ENCODE measurements at regions not wholly inside any gene's neighbourhood (a gene's known extent, or its start where the extent isn't known, plus 50 kb on each side); places are given as distances from the start of the nearest gene placed in this dataset.
"Not testable (repeated sequence)": the region's sequence is repeated elsewhere in the genome, so short reads cannot be mapped to it uniquely, and the experiment has no call there.

- Histone ChIP-seq H3K27me3 (replicated peaks in 1 of 2; ENCODE audit: control insufficient read depth in 2 of 2, extremely low read depth in 1 of 2, insufficient read depth in 2 of 2, low read length in 1 of 2) (peaks cover 3 to 60% of the 10 kb centered on the region in 2 experiments), H3K4me3 (ENCODE audit: control insufficient read depth in 1 of 2, extremely low read depth in 1 of 2, low read length in 1 of 2) (no peak overlapping the region), H3K9me3 (no peaks in the 10 kb centered on the region), H3K27ac (ENCODE audit: low read length) (no peak overlapping the region), H3K36me3 (ENCODE audit: control insufficient read depth in 2 of 2, extremely low read depth in 1 of 2, insufficient read depth in 1 of 2, low read length in 1 of 2) (no peaks in the 10 kb centered on the region), H3K4me1 (ENCODE audit: control insufficient read depth in 1 of 2, extremely low read depth in 1 of 2, insufficient read depth in 2 of 2, low read length in 2 of 2) (no peaks in the 10 kb centered on the region)
- CTCF ChIA-PET, result no interaction called here
- 76% methylated on average over 4 of the region's 4 CpGs for WGBS (ENCODE audit: insufficient coverage)
- no peak for ATAC-seq (replicated peaks in 1 of 4)
- H3K9me3 Mint-ChIP-seq, result no peaks in the 10 kb centered on the region
- peaks cover 0 to 2% (median 0%) of the 10 kb centered on the region in 3 donors for H3K4me1 Mint-ChIP-seq
- no peak overlapping the region for H3K27ac Mint-ChIP-seq
- H3K27me3 Mint-ChIP-seq, result peaks cover 21 to 29% of the 10 kb centered on the region in 2 donors
- H3K36me3 Mint-ChIP-seq, result no peaks in the 10 kb centered on the region
- POLR2A ChIA-PET, result no interaction called here
- DNase-seq, result no peak
- no peak overlapping the region for H3K4me3 Mint-ChIP-seq
Observed at GRCh38 chr2:242044313-242044590, 174.7 kb downstream of the RTP5 start.

GRCh38 chr2:242045596-242046144 lies 176.1 kb downstream of the RTP5 start:
- ATAC-seq (replicated peaks in 1 of 4); H3K9me3 ChIP-seq; H3K4me3 Mint-ChIP-seq: not testable (repeated sequence)

GRCh38 chr2:242046206-242046826 lies 176.8 kb downstream of the RTP5 start:
- ChIA-PET CTCF (no interaction called here), POLR2A (no interaction called here)
- Mint-ChIP-seq H3K27me3 (peaks cover 21 to 23% of the 10 kb centered on the region in 2 donors), H3K27ac (no peak overlapping the region), H3K4me3 (peak overlapping the region in 2 of 3 donors; percentile 40 to 67), H3K4me1 (peaks cover 0 to 2% (median 0%) of the 10 kb centered on the region in 3 donors), H3K9me3 (no peaks in the 10 kb centered on the region), H3K36me3 (no peaks in the 10 kb centered on the region)
- DNase-seq, result peak in 2 of 35 experiments; percentile 4 to 12
- WGBS (ENCODE audit: insufficient coverage), result no CpG with 5 or more reads among the region's 38 CpGs
- peak in 1 of 4 experiments; percentile 48 for ATAC-seq (replicated peaks in 1 of 4)
- H3K4me1 ChIP-seq (ENCODE audit: control insufficient read depth in 1 of 2, extremely low read depth in 1 of 2, insufficient read depth in 2 of 2, low read length in 2 of 2), result no peaks in the 10 kb centered on the region
- H3K27ac ChIP-seq (ENCODE audit: low read length), result no peak overlapping the region
- H3K27me3 ChIP-seq (replicated peaks in 1 of 2; ENCODE audit: control insufficient read depth in 2 of 2, extremely low read depth in 1 of 2, insufficient read depth in 2 of 2, low read length in 1 of 2), result peaks cover 3 to 40% of the 10 kb centered on the region in 2 experiments
- no peaks in the 10 kb centered on the region for H3K9me3 ChIP-seq
- H3K36me3 ChIP-seq (ENCODE audit: control insufficient read depth in 2 of 2, extremely low read depth in 1 of 2, insufficient read depth in 1 of 2, low read length in 1 of 2), result no peaks in the 10 kb centered on the region
- H3K4me3 ChIP-seq (ENCODE audit: control insufficient read depth in 1 of 2, extremely low read depth in 1 of 2, low read length in 1 of 2), result no peak overlapping the region

More at GRCh38 chr2:242045596-242046144, 176.1 kb downstream of the RTP5 start:
- H3K4me3 ChIP-seq (ENCODE audit: control insufficient read depth in 1 of 2, extremely low read depth in 1 of 2, low read length in 1 of 2); POLR2A ChIA-PET; H3K36me3 ChIP-seq (ENCODE audit: control insufficient read depth in 2 of 2, extremely low read depth in 1 of 2, insufficient read depth in 1 of 2, low read length in 1 of 2); H3K27ac ChIP-seq (ENCODE audit: low read length); CTCF ChIA-PET; H3K36me3 Mint-ChIP-seq; H3K4me1 Mint-ChIP-seq; H3K27ac Mint-ChIP-seq; H3K4me1 ChIP-seq (ENCODE audit: control insufficient read depth in 1 of 2, extremely low read depth in 1 of 2, insufficient read depth in 2 of 2, low read length in 2 of 2); H3K9me3 Mint-ChIP-seq: not testable (repeated sequence)
- peak in 1 of 35 experiments; percentile 2 for DNase-seq
- peaks cover 3 to 46% of the 10 kb centered on the region in 2 experiments for H3K27me3 ChIP-seq (replicated peaks in 1 of 2; ENCODE audit: control insufficient read depth in 2 of 2, extremely low read depth in 1 of 2, insufficient read depth in 2 of 2, low read length in 1 of 2)
- peaks cover 21 to 24% of the 10 kb centered on the region in 2 donors for H3K27me3 Mint-ChIP-seq
- 95% methylated on average over 25 of the region's 25 CpGs for WGBS (ENCODE audit: insufficient coverage)

- Histone ChIP-seq H3K27me3 (replicated peaks in 1 of 2; ENCODE audit: control insufficient read depth in 2 of 2, extremely low read depth in 1 of 2, insufficient read depth in 2 of 2, low read length in 1 of 2) (peaks cover 3 to 25% of the 10 kb centered on the region in 2 experiments), H3K27ac (ENCODE audit: low read length) (no peak overlapping the region), H3K9me3 (no peaks in the 10 kb centered on the region), H3K4me3 (ENCODE audit: control insufficient read depth in 1 of 2, extremely low read depth in 1 of 2, low read length in 1 of 2) (no peak overlapping the region), H3K36me3 (ENCODE audit: control insufficient read depth in 2 of 2, extremely low read depth in 1 of 2, insufficient read depth in 1 of 2, low read length in 1 of 2) (no peaks in the 10 kb centered on the region), H3K4me1 (ENCODE audit: control insufficient read depth in 1 of 2, extremely low read depth in 1 of 2, insufficient read depth in 2 of 2, low read length in 2 of 2) (no peaks in the 10 kb centered on the region)
- H3K4me1 Mint-ChIP-seq, result peaks cover 0 to 2% (median 0%) of the 10 kb centered on the region in 3 donors
- ChIA-PET POLR2A (no interaction called here), CTCF (no interaction called here)
- WGBS (ENCODE audit: insufficient coverage), result 93% methylated on average over 8 of the region's 12 CpGs
- H3K27ac Mint-ChIP-seq, result no peak overlapping the region
- DNase-seq (no peak), ATAC-seq (replicated peaks in 1 of 4) (no peak)
- no peaks in the 10 kb centered on the region for H3K36me3 Mint-ChIP-seq
- H3K9me3 Mint-ChIP-seq, result no peaks in the 10 kb centered on the region
- no peak overlapping the region for H3K4me3 Mint-ChIP-seq
- H3K27me3 Mint-ChIP-seq, result peaks cover 10 to 21% of the 10 kb centered on the region in 2 donors
Observed at GRCh38 chr2:242047963-242048362, 178.4 kb downstream of the RTP5 start.

- no peaks in the 10 kb centered on the region for H3K36me3 Mint-ChIP-seq
- H3K4me3 Mint-ChIP-seq, result no peak overlapping the region
- Histone ChIP-seq H3K4me1 (ENCODE audit: control insufficient read depth in 1 of 2, extremely low read depth in 1 of 2, insufficient read depth in 2 of 2, low read length in 2 of 2) (no peaks in the 10 kb centered on the region), H3K4me3 (ENCODE audit: control insufficient read depth in 1 of 2, extremely low read depth in 1 of 2, low read length in 1 of 2) (no peak overlapping the region), H3K27me3 (replicated peaks in 1 of 2; ENCODE audit: control insufficient read depth in 2 of 2, extremely low read depth in 1 of 2, insufficient read depth in 2 of 2, low read length in 1 of 2) (peaks cover 3 to 25% of the 10 kb centered on the region in 2 experiments), H3K9me3 (no peaks in the 10 kb centered on the region), H3K27ac (ENCODE audit: low read length) (no peak overlapping the region), H3K36me3 (ENCODE audit: control insufficient read depth in 2 of 2, extremely low read depth in 1 of 2, insufficient read depth in 1 of 2, low read length in 1 of 2) (no peaks in the 10 kb centered on the region)
- peaks cover 10 to 19% of the 10 kb centered on the region in 2 donors for H3K27me3 Mint-ChIP-seq
- peaks cover 0 to 2% (median 0%) of the 10 kb centered on the region in 3 donors for H3K4me1 Mint-ChIP-seq
- H3K27ac Mint-ChIP-seq, result no peak overlapping the region
- no CpG with 5 or more reads among the region's 2 CpGs for WGBS (ENCODE audit: insufficient coverage)
- H3K9me3 Mint-ChIP-seq, result no peaks in the 10 kb centered on the region
- DNase-seq, result no peak
- ChIA-PET CTCF (no interaction called here), POLR2A (no interaction called here)
- ATAC-seq (replicated peaks in 1 of 4), result no peak
Observed at GRCh38 chr2:242048479-242048878, 178.9 kb downstream of the RTP5 start.

GRCh38 chr2:242049492-242049891 lies 180.0 kb downstream of the RTP5 start:
- H3K4me1 Mint-ChIP-seq; DNase-seq; POLR2A ChIA-PET; H3K36me3 Mint-ChIP-seq; H3K4me3 ChIP-seq (ENCODE audit: control insufficient read depth in 1 of 2, extremely low read depth in 1 of 2, low read length in 1 of 2); H3K4me1 ChIP-seq (ENCODE audit: control insufficient read depth in 1 of 2, extremely low read depth in 1 of 2, insufficient read depth in 2 of 2, low read length in 2 of 2); H3K9me3 Mint-ChIP-seq; H3K36me3 ChIP-seq (ENCODE audit: control insufficient read depth in 2 of 2, extremely low read depth in 1 of 2, insufficient read depth in 1 of 2, low read length in 1 of 2); H3K9me3 ChIP-seq; H3K27ac Mint-ChIP-seq; H3K4me3 Mint-ChIP-seq; CTCF ChIA-PET; ATAC-seq (replicated peaks in 1 of 4); H3K27ac ChIP-seq (ENCODE audit: low read length): not testable (repeated sequence)
- H3K27me3 ChIP-seq (replicated peaks in 1 of 2; ENCODE audit: control insufficient read depth in 2 of 2, extremely low read depth in 1 of 2, insufficient read depth in 2 of 2, low read length in 1 of 2), result peaks cover 3 to 19% of the 10 kb centered on the region in 2 experiments
- H3K27me3 Mint-ChIP-seq, result peaks cover 12 to 15% of the 10 kb centered on the region in 2 donors
- 100% methylated on average over 1 of the region's 7 CpGs for WGBS (ENCODE audit: insufficient coverage)
